Suppressor macrophage treated with lipopolysaccharide for 1 hour (primary cell): ENCODE measurements at regions not wholly inside any gene's neighbourhood (a gene's known extent, or its start where the extent isn't known, plus 50 kb on each side); places are given as distances from the start of the nearest gene placed in this dataset.

Experiments used
- DNase-seq, 3 donors: peaks; one replicate each; pipeline ENCODE4 v3.0.0-alpha.2; 2020 to 2022

DNA sequence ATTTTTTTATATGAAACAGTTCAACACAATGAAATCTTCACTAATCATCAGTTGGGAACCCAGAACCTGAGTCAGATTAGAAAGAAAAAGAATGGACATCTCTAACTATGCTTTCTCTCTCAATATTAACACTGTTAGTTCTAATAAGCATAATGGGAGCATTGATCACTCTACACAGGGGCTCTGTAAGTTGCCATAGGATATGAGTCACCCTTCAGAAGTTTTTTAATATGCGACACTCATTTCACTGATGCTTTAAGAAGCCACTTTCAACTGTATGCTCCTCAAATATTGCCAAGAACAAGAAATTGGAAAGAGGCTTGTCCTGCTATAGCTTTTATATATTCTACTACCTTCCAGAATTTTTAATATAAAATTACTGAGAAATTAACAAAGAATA lies 187.0 kb downstream of the AASDH start:
- DNase-seq = no peak

DNA sequence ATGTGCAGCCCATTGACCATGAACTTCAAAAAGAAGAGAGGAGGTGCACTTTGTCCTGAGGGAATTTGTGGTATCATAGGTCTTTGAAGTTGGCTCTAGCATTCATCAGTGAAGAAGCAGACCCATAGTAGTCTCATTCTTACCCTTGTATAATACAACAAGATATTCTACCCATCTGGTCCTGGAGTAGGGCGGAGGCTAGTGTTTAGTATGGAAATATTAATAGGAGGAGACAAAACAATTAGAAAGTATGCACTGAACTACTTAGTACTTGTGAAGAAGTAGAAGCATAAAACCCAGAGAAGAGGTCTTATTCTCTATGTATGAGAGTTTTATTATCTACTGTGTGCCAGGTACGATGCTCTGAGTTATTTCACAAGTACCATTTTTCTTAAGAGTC lies 189.0 kb downstream of the AASDH start:
- no peak for DNase-seq

DNA sequence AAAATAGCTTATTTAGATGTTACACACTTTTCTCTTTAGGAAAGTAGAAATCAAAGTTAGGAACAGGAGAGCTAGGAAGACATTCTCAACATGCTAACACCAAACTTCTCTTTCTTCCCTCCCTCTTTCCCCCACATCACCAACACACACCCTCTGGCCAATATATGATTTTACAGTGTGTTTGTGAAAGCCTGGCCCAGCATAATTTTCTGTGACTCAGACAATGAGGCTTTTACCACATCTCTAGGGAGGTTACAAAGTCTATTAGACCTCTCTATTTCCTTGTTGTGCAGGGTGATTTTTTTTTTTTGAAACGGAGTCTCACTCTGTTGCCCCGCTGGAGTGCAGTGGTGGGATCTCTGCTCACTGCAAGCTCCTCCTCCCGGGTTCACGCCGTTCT lies 189.9 kb downstream of the AASDH start:
- no peak for DNase-seq

DNA sequence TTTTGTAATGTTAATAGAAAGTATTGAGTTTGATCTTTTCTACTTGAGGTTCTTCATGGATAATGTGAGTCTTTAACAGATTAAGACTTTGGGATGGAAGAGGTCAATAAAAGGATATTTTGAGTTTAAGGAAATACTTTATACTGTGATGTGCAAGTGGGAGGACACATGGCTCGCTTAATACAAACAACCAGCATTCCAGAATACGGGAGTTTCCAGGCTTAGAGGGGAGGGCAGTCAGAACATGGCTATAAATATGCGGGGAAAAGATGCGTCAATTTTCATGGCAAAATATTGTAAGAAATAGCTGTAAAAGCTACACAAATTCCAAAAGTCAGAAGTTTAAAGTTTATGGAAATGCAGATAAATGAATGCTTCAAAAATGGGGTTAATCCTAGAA lies 192.3 kb downstream of the AASDH start:
- DNase-seq = no peak

DNA sequence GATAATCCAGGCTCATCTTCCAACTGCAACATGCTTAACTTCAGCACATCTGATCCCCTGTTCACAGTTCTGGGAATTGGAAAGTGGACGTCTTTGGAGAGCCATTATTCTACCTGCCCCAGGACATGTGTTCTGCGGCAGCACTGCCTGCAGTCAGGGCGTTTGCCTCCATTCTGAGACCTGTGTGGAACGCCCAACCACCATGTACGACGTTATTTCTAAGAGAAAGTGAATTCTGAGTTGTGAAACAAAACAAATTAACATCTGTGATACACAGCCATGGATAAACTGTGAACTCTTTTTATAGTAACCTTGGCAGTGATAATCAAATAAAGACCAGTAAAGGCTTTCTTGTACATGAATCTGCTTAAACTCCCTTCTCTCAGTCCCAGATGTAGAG lies 195.8 kb downstream of the AASDH start:
- DNase-seq = no peak

DNA sequence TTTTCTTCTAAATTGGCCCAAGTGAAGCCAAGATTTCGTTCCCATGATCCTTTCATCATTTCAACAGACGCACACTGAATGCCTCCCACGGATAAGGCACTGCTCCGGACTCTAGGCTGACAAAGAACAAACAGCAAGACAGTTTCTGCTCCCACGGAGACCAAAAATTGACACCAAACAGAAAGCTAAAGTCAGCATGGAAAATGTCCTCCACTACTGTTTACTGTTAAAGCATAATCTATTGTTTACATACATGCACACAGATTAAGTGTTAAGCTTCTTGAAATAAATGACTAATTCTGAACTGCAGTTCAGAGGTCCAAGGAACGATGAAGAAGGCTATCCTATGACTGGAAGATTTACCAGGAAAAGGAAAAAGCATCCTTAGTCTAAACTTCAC lies 199.6 kb downstream of the AASDH start:
- no peak for DNase-seq

DNA sequence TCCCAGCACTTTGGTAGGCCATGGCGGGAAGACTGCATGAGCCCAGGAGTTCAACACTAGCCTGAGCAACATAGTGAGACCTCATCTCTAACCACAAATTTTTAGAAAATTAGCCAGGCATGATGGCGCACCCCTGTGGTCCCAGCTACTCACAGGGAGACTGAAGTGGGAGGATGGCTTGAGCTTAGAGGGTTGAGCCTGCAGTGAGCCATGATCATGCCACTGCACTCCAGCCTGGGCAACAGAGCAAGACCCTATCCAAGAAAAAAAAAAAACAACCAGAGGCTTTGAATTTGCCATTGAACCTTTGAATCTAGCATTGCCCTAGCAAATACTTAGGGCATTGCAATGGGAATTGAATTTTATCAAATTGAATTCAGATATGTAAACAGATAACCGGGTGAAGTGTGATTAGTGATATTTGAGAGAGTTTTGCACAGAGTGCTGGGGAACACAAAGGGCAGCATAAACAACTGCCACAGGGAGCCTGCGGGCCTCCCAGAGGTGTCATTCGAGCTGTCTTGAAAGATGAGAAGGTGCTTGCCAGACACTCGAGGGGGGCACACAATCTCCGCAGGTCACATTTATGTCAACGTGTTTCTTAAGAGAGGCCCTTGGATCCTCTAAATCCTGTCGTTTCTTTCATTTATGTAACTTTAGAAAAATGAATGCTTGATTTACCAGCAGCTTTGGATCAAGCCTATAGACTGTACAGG lies 200.3 kb downstream of the AASDH start:
- DNase-seq = no peak

DNA sequence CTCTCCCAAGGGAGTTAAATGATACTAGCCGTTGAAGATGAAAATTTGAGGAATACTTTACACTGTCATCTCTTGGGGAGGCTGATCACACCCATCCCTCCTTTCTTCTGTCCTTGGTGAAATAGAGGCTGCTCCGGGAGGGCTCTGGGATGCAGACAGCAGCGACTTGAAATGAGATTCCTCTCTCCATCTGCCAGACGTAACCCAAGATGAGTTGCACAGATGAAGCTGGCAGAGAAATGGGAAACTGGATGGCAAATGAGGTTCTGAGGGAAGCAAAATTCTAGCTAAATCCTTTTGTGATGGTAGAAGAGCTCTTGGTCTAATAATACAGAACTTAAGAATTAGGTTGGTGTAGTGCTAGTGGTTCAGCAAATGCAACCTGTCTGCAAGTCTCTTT lies 201.4 kb downstream of the AASDH start:
- DNase-seq = no peak

DNA sequence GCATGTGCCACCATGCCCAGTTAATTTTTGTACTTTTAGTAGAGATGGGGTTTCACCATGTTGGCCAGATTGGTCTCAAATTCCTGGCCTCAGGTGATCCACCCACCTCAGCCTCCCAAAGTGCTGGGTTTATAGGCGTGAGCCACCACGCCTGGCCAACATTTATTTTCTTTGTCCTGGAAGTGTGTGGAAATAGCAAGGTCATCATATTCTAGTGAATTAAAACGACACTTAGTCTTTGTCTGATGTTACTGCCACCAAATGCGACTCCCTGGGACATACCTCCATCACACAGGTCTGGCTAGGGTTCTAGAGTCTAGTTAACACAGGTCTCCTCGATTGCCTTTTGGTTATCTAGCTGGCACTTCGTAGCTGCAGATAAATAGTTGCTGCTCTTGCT lies 203.1 kb downstream of the AASDH start:
- DNase-seq = no peak

DNA sequence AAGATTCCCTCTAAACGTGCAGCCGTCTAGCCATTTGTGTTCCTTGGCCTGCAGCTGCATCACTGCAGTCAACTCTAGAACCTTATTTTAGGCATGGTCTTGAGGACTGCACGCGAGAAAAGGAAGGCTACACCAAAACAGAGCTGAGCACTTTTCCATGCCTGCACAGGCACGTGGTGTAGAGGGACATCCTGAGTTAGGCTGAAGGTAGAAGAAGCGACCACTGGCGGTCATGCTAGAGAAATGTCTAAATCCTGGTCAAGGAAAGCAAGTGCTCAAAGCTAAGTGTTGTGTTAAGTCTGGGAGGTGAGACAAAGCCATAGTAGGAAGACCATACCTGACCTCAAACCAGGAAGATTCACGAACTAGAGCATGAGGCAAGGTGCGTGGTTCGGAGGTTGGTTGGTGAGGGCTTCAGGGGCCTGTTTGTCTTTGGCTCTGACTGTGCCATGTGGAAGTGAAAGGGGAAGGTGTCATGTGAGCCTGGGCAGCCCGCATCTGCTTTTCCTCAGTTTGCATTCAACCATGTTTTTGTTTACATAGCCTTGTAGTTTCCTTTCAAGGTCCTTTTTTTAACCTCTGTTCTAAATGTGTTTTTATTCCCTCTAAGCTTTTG lies 203.8 kb downstream of the AASDH start:
- DNase-seq = peak; percentile 20 to 33 (median 31)

DNA sequence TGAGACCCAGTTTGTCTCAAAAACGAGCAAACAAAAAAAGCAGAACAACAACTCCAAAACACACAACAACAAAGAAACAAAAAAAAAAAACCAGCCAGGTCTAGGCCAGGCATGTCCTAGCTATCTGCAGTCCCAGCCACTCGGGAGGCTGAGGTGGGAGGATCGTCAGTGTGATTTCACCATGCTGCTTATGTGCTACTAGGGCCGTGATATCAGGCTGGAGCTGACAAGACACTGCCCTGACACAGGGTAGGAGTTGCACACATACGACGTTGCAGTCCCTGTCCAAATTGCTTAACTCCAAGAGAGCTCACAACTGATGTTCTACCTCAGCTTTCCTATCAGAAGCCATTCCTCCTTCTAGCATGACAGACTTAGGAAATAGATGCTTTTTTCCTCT lies 204.9 kb downstream of the AASDH start:
- no peak for DNase-seq

DNA sequence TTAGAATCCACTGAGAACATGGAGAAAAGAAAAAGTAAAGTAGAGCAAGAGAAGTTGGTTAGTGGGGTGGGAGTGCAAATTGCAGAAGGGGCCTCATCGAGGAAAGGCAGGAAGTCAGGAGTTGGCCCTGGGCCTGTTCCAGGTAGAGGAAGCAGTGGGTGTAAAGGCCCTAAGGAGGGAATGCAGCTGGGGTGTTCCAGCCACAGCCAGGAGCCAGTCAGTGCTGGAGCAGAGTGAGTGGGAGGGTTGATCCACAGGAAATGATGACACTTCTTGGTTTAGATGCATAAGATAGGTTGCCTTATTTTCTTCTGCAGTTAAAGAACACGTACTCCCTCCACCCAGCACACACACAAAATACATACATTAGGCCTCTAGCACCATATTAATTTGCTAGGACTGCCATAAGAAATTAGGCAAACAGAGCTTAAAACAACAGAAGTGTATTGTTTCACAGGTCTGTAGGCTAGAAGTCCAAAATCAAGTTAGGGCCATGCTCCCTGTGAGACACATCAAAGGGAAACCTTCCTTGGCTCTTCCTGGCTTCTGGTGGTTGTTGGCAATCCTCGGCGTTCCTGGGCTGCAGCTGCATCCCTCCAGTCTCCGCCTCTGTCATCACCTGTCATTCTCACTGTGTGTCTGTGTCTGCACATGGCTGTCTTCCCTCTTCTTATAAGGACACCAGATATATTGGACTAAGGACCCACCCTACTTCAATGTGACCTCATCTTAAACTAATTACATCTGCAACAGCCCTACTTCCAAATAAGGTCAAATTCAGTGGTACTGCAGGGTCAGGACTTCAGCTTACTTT lies 205.9 kb downstream of the AASDH start:
- DNase-seq = peak; percentile 39 to 58 (median 39)

DNA sequence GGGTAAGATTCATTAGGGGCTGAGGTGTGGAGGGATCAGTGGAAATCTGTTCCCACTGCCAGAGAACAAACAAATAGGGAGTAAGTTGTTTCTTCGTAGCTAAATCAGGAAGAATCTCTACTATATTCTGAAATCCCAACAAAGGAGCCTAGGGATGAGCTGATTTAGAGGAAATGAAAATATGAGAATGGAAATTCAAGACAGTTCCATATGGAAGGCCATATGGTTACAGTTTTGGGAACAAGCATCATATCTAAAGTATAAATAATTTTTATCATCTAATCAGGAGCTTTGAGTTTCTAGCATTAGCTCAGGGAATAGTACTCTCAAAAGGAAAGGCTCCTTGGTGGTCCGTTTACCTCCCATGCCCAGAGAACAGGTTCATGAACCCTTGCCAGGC lies 218.2 kb downstream of the AASDH start:
- no peak for DNase-seq

DNA sequence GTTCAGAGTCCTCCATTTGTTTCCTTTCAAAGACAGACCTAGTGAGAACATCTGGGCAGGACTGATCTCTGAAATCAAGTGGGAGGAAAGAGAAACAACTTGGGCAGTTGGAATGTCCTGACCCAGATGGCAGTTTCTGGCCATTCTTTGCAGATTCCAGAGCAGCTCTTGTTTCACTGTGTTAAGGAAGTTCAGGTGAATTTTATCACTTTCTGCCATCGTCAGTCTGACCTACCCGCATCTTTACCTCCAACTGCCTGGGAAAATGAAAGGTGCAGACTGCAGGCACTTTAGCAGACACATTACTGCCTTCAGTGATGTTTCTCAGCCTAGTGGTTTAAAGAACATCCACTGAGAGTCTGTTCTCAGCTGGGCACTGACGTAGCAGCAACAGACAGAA lies 216.2 kb downstream of the CEP135 start:
- DNase-seq = no peak

DNA sequence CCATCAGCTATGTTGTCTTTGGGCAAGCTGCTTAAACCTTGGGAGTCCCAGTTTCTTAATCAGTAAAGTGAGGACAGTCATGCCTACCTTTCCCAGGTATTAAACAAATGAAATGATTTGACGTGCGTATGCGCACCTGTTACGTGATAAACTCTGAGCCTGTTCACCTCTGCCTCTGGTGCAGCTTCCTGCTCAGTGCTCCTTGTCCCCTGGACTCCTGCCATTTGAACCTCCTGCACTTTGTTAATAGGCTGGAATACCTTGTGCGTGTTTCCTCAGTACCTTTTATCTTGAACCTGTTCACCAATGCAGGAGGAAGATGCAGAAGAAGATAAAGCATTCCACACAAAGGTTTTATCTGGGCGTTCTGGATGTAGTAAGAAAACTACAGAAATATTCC lies 211.9 kb downstream of the CEP135 start:
- no peak for DNase-seq

DNA sequence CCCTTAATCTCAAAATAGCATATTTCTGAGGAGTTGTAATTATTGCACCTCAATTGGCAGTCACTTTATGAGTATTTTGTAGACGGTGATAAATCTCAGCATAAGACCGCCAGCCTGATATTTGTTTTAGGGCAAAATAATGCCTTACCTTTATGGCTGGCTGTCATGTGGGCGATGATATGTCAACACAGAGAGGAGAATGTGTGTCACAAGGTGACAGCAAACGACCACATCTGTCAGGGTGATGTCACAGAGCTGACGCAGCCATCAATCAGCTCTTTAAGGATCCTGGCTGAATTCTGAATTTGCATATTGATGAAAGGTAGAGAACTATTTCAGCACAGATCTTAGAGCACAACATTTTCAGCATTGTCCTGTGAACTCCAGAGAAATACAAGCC lies 209.7 kb downstream of the CEP135 start:
- DNase-seq = no peak

DNA sequence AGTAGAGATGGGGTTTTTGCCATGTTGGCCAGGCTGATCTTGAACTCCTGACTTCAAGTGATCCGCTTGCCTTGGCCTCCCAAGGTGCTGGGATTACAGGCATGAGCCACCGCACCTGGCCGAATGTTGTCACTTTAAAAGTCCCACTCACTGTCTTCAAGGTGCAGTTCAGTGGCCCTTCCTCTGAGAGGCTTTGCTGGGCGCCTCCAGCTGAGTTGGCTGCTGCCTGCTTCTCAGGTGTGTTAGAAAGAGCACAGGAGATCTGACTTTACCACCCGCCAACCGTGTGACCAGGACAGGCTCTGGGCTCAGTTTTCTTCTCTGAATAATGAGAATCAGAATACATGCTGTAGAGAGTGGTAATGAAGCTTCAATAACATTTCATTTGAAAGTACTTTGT lies 207.4 kb downstream of the CEP135 start:
- DNase-seq = no peak

DNA sequence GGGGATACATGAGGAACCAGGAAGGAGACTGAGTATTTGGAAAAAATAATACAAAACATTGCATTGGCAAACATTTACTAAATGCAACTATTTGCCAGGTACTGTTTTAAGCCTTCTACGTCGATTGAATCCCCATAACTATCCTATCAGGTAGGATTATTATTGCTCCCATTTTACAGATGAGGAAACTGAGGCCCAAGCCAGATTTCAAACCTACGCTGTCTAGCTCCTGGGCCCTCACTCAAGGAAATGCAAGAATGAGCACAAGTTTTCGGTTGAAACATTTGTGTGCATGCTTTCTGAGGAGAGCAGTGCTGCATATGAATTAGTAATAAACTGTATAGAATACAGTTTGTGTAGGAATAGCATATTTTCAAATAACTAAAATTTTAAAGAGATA lies 206.7 kb downstream of the CEP135 start:
- DNase-seq = no peak

DNA sequence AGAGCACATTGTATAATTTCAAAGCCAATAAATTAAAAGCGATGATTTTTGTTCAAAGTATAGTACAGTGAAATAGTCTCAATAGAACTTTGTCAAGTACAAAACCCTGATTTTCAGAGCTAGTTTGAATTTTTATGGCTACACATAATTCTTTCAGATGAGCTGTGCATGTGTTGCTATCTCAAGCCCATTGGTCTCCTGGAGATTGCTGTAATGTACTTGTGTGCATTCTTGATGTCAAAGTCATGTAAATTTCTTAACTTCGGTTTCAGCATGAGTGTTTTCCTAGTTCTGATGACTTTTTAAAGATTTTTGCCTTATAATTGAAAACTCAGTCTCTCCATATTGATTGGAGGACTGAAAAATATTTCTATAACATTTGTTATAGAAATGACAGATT lies 200.8 kb downstream of the CEP135 start:
- DNase-seq = no peak

DNA sequence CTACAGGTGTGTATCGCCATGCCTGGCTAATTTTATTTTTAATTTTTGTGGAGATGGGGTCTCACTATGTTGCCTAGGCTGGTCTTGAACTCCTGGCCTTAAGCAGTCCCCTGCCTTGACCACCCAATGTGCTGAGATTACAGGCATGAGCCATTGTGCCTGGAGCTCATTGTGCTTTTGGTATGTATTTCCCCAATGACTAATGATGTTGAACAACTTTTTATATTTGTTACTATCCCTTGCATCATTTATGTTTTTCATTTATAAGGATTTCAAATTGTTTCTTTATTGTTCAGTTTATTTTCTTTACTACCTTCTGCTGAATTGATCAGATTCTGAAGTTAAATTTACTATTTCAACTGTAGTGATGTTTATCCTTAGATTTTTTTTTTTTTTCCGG lies 199.7 kb downstream of the CEP135 start:
- no peak for DNase-seq

DNA sequence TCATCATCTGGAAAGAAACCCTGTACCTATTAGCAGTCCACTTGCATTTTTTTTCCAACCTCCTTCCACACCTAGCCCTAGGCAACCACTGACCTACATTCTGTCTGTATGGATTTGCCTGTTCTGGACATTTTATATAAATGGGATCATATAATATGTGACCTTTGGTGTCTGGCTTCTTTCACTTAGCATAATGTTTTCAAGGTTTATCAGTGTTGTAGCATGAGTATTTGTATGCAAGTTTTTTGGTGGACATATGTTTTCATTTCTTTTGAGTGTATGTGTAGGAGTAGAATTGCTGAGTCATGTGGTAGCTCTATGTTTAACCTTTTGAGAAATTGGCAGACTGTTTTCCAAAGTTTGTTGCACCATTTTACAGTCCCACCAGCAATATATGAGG lies 198.6 kb downstream of the CEP135 start:
- no peak for DNase-seq

DNA sequence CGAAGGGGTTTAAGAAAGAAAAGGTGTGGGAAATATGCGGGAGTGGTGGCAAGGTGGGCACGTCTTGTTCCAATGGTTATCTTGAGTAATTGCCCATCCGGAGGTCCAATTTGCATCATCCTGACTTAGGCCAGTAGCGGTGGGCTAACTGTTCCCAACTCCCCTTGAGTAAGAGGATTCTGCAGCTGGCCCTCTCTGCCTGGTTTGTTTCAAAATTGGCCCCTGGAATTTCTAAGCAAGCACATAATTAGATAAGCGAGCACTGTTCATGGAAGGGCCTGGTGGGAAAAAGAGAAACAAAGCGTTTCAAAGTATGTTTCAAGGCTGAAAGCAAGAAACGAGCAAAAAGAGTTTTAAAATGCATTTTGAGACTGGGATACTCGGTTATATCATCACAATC lies 198.2 kb downstream of the CEP135 start:
- no peak for DNase-seq

DNA sequence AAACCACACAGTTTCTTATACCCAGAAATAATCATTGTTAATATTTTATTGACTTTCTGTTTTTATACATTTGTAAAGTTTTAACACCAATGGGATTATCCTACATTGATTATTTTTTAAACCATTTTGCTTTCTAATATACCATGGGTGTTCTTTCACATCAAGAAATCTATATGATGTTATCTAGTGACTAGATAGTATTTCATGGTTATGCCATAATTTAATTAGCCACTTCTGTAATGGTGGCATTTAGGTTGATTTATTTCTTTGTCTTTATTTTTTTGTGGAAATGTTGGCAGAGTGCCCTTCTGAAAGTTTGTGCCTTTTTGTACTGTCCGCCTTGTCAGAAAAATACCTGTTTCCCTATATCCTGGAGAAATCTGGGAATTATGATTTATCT lies 193.3 kb downstream of the CEP135 start:
- no peak for DNase-seq

DNA sequence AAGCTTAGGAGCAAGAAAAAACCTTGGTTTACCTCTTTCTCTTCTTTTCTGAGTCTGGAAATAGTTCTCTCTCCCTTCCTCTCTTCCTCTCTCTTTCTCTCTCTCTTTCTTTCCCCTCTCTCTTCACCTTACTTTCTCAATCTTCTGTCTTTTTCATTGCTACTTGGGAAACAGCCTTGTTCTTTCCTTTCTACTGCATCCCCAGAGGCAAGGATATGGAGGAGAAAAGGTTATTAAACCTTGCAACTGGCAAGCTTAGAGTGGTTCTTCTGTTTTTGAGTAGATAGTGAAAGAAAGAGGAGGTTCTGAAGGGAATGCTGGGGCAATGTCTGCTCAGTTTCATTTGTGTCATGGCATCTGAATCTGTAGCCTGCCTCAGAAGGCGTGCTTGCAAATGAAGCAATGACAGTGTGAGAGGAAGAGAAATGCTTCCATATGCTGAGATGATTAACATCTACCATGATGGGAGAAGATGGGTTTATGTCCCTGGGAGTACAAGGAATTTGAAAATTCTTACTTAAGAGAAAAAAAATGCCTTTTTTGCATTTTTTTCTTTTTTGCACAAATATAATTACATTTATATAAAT lies 190.6 kb downstream of the CEP135 start:
- no peak for DNase-seq
